ENCODE measurements at regions not wholly inside any gene's neighbourhood (a gene's known extent, or its start where the extent isn't known, plus 50 kb on each side); places are given as distances from the start of the nearest gene placed in this dataset.
A peak's percentile ranks its signal among the peaks of the same experiment; 100 is the strongest.
"Not testable (repeated sequence)": the region's sequence is repeated elsewhere in the genome, so short reads cannot be mapped to it uniquely, and the experiment has no call there.

- no peak for DNase-seq
Observed at GRCh38 chr6:50962213-50962759, 143.6 kb downstream of the TFAP2B start.

GRCh38 chr6:50963952-50964351, 145.3 kb downstream of the TFAP2B start:
- no peak for DNase-seq

GRCh38 chr6:50965495-50965894, 146.8 kb downstream of the TFAP2B start:
- no peak for DNase-seq

GRCh38 chr6:50966532-50966931, 147.9 kb downstream of the TFAP2B start:
- DNase-seq = no peak

GRCh38 chr6:50966986-50967385, 148.3 kb downstream of the TFAP2B start:
- no peak for DNase-seq

GRCh38 chr6:50968246-50968645, 149.6 kb downstream of the TFAP2B start:
- not testable (repeated sequence) for DNase-seq

GRCh38 chr6:50970908-50971307, 152.2 kb downstream of the TFAP2B start:
- DNase-seq = no peak

- no peak for DNase-seq
Observed at GRCh38 chr6:50973464-50973863, 154.8 kb downstream of the TFAP2B start.

- no peak for DNase-seq
Observed at GRCh38 chr6:50974319-50974718, 155.6 kb downstream of the TFAP2B start.

GRCh38 chr6:50975216-50975615, 156.5 kb downstream of the TFAP2B start:
- no peak for DNase-seq

- DNase-seq = no peak
Observed at GRCh38 chr6:50976907-50977306, 158.2 kb downstream of the TFAP2B start.

- no peak for DNase-seq
Observed at GRCh38 chr6:50977796-50978195, 159.1 kb downstream of the TFAP2B start.

GRCh38 chr6:50978380-50979170, 159.9 kb downstream of the TFAP2B start:
- DNase-seq = no peak

GRCh38 chr6:50979171-50979525, 160.5 kb downstream of the TFAP2B start:
- DNase-seq = no peak

- no peak for DNase-seq
Observed at GRCh38 chr6:50984135-50984534, 165.5 kb downstream of the TFAP2B start.

GRCh38 chr6:50986319-50986718, 167.6 kb downstream of the TFAP2B start:
- DNase-seq = no peak

- no peak for DNase-seq
Observed at GRCh38 chr6:50989123-50989522, 170.5 kb downstream of the TFAP2B start.

- peak; percentile 1 for DNase-seq
Observed at GRCh38 chr6:50990750-50991446, 172.2 kb downstream of the TFAP2B start.

GRCh38 chr6:50992232-50992631, 173.6 kb downstream of the TFAP2B start:
- no peak for DNase-seq

- no peak for DNase-seq
Observed at GRCh38 chr6:50992704-50993625, 174.3 kb downstream of the TFAP2B start.

GRCh38 chr6:50993941-50994720, 175.5 kb downstream of the TFAP2B start:
- no peak for DNase-seq

GRCh38 chr6:50995036-50995435, 176.4 kb downstream of the TFAP2B start:
- DNase-seq = no peak

Measured in fibroblast of upper back skin (primary cell).